IPS DF 6.9 (cell line): ENCODE measurements at regions not wholly inside any gene's neighbourhood (a gene's known extent, or its start where the extent isn't known, plus 50 kb on each side); places are given as distances from the start of the nearest gene placed in this dataset.

Experiments used
- DNase-seq: peaks from one replicate; pipeline ENCODE4 v3.0.0-alpha.2; 2013; ENCODE audit warnings: low read depth, low spot score
- H3K27ac ChIP-seq: one replicate; pipeline ENCODE4 v1.5.1; 2013; ENCODE audit warnings: low read length, control low read depth
- H3K27me3 ChIP-seq: 2 replicates; pipeline ENCODE4 v1.6.1; 2013; ENCODE audit warnings: mild to moderate bottlenecking, low read length; ENCODE audit not compliant: control insufficient read depth, insufficient read depth
- H3K36me3 ChIP-seq: 2 replicates; pipeline ENCODE4 v1.6.1; 2013; ENCODE audit warnings: low read length; ENCODE audit not compliant: control insufficient read depth, insufficient read depth
- H3K4me1 ChIP-seq: 2 replicates; pipeline ENCODE4 v1.6.1; 2013; ENCODE audit warnings: low read length; ENCODE audit not compliant: control insufficient read depth, insufficient read depth
- H3K4me3 ChIP-seq: 2 replicates; pipeline ENCODE4 v1.5.1; 2013; ENCODE audit warnings: mild to moderate bottlenecking, low read length
- H3K9me3 ChIP-seq: 2 replicates; pipeline ENCODE4 v1.6.1; 2013; ENCODE audit warnings: low read length, inconsistent platforms; ENCODE audit not compliant: control insufficient read depth, insufficient read depth
- WGBS: extraction: QIAGEN DNeasy Blood & Tissue Kit; methylation state at CpG from one replicate; pipeline ENCODE4 v1.1.7; 2013; ENCODE audit warnings: mixed read lengths, missing lambda C conversion rate; ENCODE audit not compliant: insufficient read length, insufficient coverage; 5-methylcytosine and 5-hydroxymethylcytosine counted together

- Histone ChIP-seq H3K9me3 (no peaks in the 10 kb centered on the region), H3K4me3 (no peak overlapping the region), H3K36me3 (no peaks in the 10 kb centered on the region), H3K27me3 (no peaks in the 10 kb centered on the region), H3K4me1 (peaks cover 11% of the 10 kb centered on the region; the same call in 1 of the 2 replicates), H3K27ac (peak overlapping the region; percentile 100)
- no CpG with 5 or more reads among the region's 11 CpGs for WGBS
- DNase-seq, result no peak
Measured at GRCh38 chr1:223031733-223032601, 111.1 kb downstream of the TLR5 start.

GRCh38 chr1:223033658-223034057, 109.4 kb downstream of the TLR5 start:
- Histone ChIP-seq H3K36me3 (no peaks in the 10 kb centered on the region), H3K27me3 (no peaks in the 10 kb centered on the region), H3K4me1 (peaks cover 15% of the 10 kb centered on the region), H3K9me3 (no peaks in the 10 kb centered on the region), H3K4me3 (no peak overlapping the region), H3K27ac (no peak overlapping the region)
- WGBS, result no CpG with 5 or more reads among the region's 3 CpGs
- no peak for DNase-seq

GRCh38 chr1:223034270-223034798, 108.7 kb downstream of the TLR5 start:
- no peak for DNase-seq
- H3K9me3 ChIP-seq, result no peaks in the 10 kb centered on the region
- WGBS, result no CpG with 5 or more reads among the region's 5 CpGs
- H3K27me3 ChIP-seq, result no peaks in the 10 kb centered on the region
- no peaks in the 10 kb centered on the region for H3K36me3 ChIP-seq
- peaks cover 15% of the 10 kb centered on the region for H3K4me1 ChIP-seq
- H3K4me3 ChIP-seq, result no peak overlapping the region
- H3K27ac ChIP-seq, result no peak overlapping the region

- H3K4me3 ChIP-seq, result no peak overlapping the region
- H3K9me3 ChIP-seq, result no peaks in the 10 kb centered on the region
- no CpG with 5 or more reads among the region's 11 CpGs for WGBS
- H3K4me1 ChIP-seq, result peaks cover 13% of the 10 kb centered on the region
- DNase-seq, result no peak
- H3K27ac ChIP-seq, result no peak overlapping the region
- H3K36me3 ChIP-seq, result no peaks in the 10 kb centered on the region
- no peaks in the 10 kb centered on the region for H3K27me3 ChIP-seq
Measured at GRCh38 chr1:223035724-223036478, 107.1 kb downstream of the TLR5 start.

- Histone ChIP-seq H3K27me3 (no peaks in the 10 kb centered on the region), H3K4me3 (no peak overlapping the region), H3K36me3 (no peaks in the 10 kb centered on the region), H3K9me3 (no peaks in the 10 kb centered on the region), H3K4me1 (peaks cover 13% of the 10 kb centered on the region), H3K27ac (no peak overlapping the region)
- DNase-seq, result no peak
- WGBS, result no CpG with 5 or more reads among the region's 6 CpGs
Measured at GRCh38 chr1:223036479-223036845, 106.6 kb downstream of the TLR5 start.

- WGBS, result no CpG with 5 or more reads among the region's 9 CpGs
- H3K4me1 ChIP-seq, result peaks cover 9% of the 10 kb centered on the region
- DNase-seq, result no peak
- no peaks in the 10 kb centered on the region for H3K27me3 ChIP-seq
- H3K27ac ChIP-seq, result no peak overlapping the region
- H3K4me3 ChIP-seq, result no peak overlapping the region
- no peaks in the 10 kb centered on the region for H3K9me3 ChIP-seq
- H3K36me3 ChIP-seq, result no peaks in the 10 kb centered on the region
Measured at GRCh38 chr1:223037845-223038244, 105.2 kb downstream of the TLR5 start.

GRCh38 chr1:223038288-223039006, 104.6 kb downstream of the TLR5 start:
- WGBS, result no CpG with 5 or more reads among the region's 19 CpGs
- DNase-seq, result no peak
- no peaks in the 10 kb centered on the region for H3K9me3 ChIP-seq
- H3K27ac ChIP-seq, result no peak overlapping the region
- H3K27me3 ChIP-seq, result no peaks in the 10 kb centered on the region
- H3K36me3 ChIP-seq, result no peaks in the 10 kb centered on the region
- peaks cover 9% of the 10 kb centered on the region for H3K4me1 ChIP-seq
- H3K4me3 ChIP-seq, result no peak overlapping the region

- no peak overlapping the region for H3K27ac ChIP-seq
- DNase-seq, result no peak
- WGBS, result no CpG with 5 or more reads among the region's 6 CpGs
- H3K27me3 ChIP-seq, result no peaks in the 10 kb centered on the region
- H3K9me3 ChIP-seq, result no peaks in the 10 kb centered on the region
- H3K4me3 ChIP-seq, result no peak overlapping the region
- H3K36me3 ChIP-seq, result no peaks in the 10 kb centered on the region
- peaks cover 9% of the 10 kb centered on the region for H3K4me1 ChIP-seq
Measured at GRCh38 chr1:223039990-223040389, 103.1 kb downstream of the TLR5 start.

- Histone ChIP-seq H3K36me3 (no peaks in the 10 kb centered on the region), H3K27ac (no peak overlapping the region), H3K4me3 (no peak overlapping the region), H3K27me3 (no peaks in the 10 kb centered on the region), H3K9me3 (no peaks in the 10 kb centered on the region), H3K4me1 (peaks cover 7% of the 10 kb centered on the region)
- WGBS, result no CpG with 5 or more reads among the region's 2 CpGs
- DNase-seq, result no peak
Measured at GRCh38 chr1:223041481-223041880, 101.6 kb downstream of the TLR5 start.
